Activated T-helper 1 cell treated with anti-CD3 and anti-CD28 coated beads, Interleukin-2, amount 50 U/mL, for 16 hours (primary cell): ENCODE measurements at regions not wholly inside any gene's neighbourhood (a gene's known extent, or its start where the extent isn't known, plus 50 kb on each side); places are given as distances from the start of the nearest gene placed in this dataset.
"Not testable (repeated sequence)": the region's sequence is repeated elsewhere in the genome, so short reads cannot be mapped to it uniquely, and the experiment has no call there.

Source experiments
- DNase-seq, 2 donors: peaks; one replicate each; pipeline ENCODE4 v3.0.0-alpha.2; 2020; ENCODE audit warnings: low read depth in 1 of 2, low spot score in 1 of 2

GRCh38 chr3:177449360-177450006 is 252.2 kb upstream of the TBL1XR1 start:
- no peak for DNase-seq

GRCh38 chr3:177451301-177451750 is 254.0 kb upstream of the TBL1XR1 start:
- DNase-seq = no peak

GRCh38 chr3:177451864-177452830 is 254.9 kb upstream of the TBL1XR1 start:
- DNase-seq = no peak

- no peak for DNase-seq
Measured at GRCh38 chr3:177452831-177453450, 255.7 kb upstream of the TBL1XR1 start.

- no peak for DNase-seq
Measured at GRCh38 chr3:177453451-177453844, 256.2 kb upstream of the TBL1XR1 start.

- DNase-seq = not testable (repeated sequence)
Measured at GRCh38 chr3:177457204-177457603, 259.9 kb upstream of the TBL1XR1 start.

- DNase-seq = no peak
Measured at GRCh38 chr3:177459401-177459800, 262.1 kb upstream of the TBL1XR1 start.

GRCh38 chr3:177460047-177460446 is 262.8 kb upstream of the TBL1XR1 start:
- no peak for DNase-seq

- no peak for DNase-seq
Measured at GRCh38 chr3:177461765-177462164, 264.5 kb upstream of the TBL1XR1 start.

GRCh38 chr3:177463341-177463740 is 266.1 kb upstream of the TBL1XR1 start:
- not testable (repeated sequence) for DNase-seq

- DNase-seq = no peak
Measured at GRCh38 chr3:177463863-177464262, 266.6 kb upstream of the TBL1XR1 start.

- no peak for DNase-seq
Measured at GRCh38 chr3:177464392-177465256, 267.3 kb upstream of the TBL1XR1 start.

- no peak for DNase-seq
Measured at GRCh38 chr3:177465257-177465642, 268.0 kb upstream of the TBL1XR1 start.

- DNase-seq = no peak
Measured at GRCh38 chr3:177466074-177466473, 268.8 kb upstream of the TBL1XR1 start.

GRCh38 chr3:177466622-177467021 is 269.3 kb upstream of the TBL1XR1 start:
- not testable (repeated sequence) for DNase-seq

- no peak for DNase-seq
Measured at GRCh38 chr3:177467247-177467985, 270.1 kb upstream of the TBL1XR1 start.

GRCh38 chr3:177468331-177468730 is 271.0 kb upstream of the TBL1XR1 start:
- no peak for DNase-seq

- no peak for DNase-seq
Measured at GRCh38 chr3:177468816-177469215, 271.5 kb upstream of the TBL1XR1 start.

- DNase-seq = no peak
Measured at GRCh38 chr3:177469216-177469615, 271.9 kb upstream of the TBL1XR1 start.
